Nephron progenitor cell (in vitro differentiated cells): ENCODE measurements at regions not wholly inside any gene's neighbourhood (a gene's known extent, or its start where the extent isn't known, plus 50 kb on each side); places are given as distances from the start of the nearest gene placed in this dataset.

Source experiments
- DNase-seq: peaks from one replicate; pipeline ENCODE4 v3.0.0; 2021
- H3K27ac Mint-ChIP-seq: 2 replicates; pipeline ENCODE4 v1.8.0; 2021; ENCODE audit warnings: mild to moderate bottlenecking, moderate library complexity, mixed read lengths
- H3K27me3 Mint-ChIP-seq: 2 replicates; pipeline ENCODE4 v1.8.0; 2021; ENCODE audit warnings: mild to moderate bottlenecking, low read depth, mixed read lengths; ENCODE audit not compliant: poor library complexity
- H3K36me3 Mint-ChIP-seq: 2 replicates; pipeline ENCODE4 v1.8.0; 2021; ENCODE audit warnings: low read depth, mixed read lengths
- H3K4me1 Mint-ChIP-seq: 2 replicates; pipeline ENCODE4 v1.8.0; 2021; ENCODE audit warnings: mixed read lengths
- H3K4me3 Mint-ChIP-seq: 2 replicates; pipeline ENCODE4 v1.8.0; 2021; ENCODE audit warnings: mild to moderate bottlenecking, moderate library complexity, mixed read lengths
- H3K9me3 Mint-ChIP-seq: 2 replicates; pipeline ENCODE4 v1.8.0; 2021; ENCODE audit warnings: mild to moderate bottlenecking, moderate library complexity, mixed read lengths
- TF ChIP-seq, protein P1 (sequence below): fragments of 200-600 bp; sonication (generic); IDR thresholded peaks from 2 replicates; pipeline ENCODE4 v1.5.0; 2021; ENCODE audit warnings: antibody characterized with exemption

DNA sequence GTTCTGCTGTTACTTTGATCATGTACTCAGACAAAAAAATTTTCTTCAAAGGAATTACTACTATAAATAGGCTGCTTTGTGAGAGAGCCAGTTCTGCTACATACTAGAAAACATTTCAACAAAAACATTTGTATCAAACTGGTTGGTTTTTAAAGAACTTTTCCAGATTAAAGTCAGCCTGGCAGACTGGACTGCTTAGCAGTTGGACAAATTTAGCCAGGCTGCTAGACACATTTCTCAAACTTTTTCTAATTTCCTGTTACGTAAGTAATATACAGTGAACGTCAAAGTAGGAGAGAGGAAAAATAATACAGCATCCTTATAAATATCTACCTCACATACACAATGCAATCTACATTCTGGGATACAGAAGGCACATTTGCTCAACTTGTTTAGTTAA lies 109.5 kb downstream of the SP3 start:
- H3K36me3 Mint-ChIP-seq: no peaks in the 10 kb centered on the region
- H3K27me3 Mint-ChIP-seq: peaks cover 13% of the 10 kb centered on the region
- TF ChIP-seq, protein P1, sequence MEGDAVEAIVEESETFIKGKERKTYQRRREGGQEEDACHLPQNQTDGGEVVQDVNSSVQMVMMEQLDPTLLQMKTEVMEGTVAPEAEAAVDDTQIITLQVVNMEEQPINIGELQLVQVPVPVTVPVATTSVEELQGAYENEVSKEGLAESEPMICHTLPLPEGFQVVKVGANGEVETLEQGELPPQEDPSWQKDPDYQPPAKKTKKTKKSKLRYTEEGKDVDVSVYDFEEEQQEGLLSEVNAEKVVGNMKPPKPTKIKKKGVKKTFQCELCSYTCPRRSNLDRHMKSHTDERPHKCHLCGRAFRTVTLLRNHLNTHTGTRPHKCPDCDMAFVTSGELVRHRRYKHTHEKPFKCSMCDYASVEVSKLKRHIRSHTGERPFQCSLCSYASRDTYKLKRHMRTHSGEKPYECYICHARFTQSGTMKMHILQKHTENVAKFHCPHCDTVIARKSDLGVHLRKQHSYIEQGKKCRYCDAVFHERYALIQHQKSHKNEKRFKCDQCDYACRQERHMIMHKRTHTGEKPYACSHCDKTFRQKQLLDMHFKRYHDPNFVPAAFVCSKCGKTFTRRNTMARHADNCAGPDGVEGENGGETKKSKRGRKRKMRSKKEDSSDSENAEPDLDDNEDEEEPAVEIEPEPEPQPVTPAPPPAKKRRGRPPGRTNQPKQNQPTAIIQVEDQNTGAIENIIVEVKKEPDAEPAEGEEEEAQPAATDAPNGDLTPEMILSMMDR: no peak
- peaks cover 11% of the 10 kb centered on the region for H3K4me1 Mint-ChIP-seq
- H3K27ac Mint-ChIP-seq: no peak overlapping the region
- H3K4me3 Mint-ChIP-seq: no peak overlapping the region
- no peak for DNase-seq
- no peaks in the 10 kb centered on the region for H3K9me3 Mint-ChIP-seq
